ENCODE measurements at regions not wholly inside any gene's neighbourhood (a gene's known extent, or its start where the extent isn't known, plus 50 kb on each side); places are given as distances from the start of the nearest gene placed in this dataset.

DNA sequence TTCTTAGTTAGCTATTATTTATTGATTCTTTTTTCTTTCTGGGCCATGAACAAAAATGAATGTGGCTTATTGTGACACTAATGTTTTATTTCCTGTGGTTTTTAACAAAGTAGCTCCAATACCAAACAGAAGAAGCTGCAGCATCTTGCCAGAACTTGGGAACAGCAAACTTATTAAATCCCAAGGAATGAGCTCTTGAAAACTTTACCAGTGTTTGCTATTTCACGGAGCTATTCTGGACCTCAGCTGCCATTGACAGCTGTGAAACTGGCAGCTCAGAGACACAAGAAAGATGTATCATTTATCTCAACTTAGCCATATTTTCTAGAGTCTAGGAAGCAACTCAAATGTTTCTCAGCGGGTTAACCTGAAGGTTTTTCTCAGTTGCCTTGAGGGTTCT, 91.0 kb upstream of the NEUROD1 start:
- DNase-seq, result no peak

DNA sequence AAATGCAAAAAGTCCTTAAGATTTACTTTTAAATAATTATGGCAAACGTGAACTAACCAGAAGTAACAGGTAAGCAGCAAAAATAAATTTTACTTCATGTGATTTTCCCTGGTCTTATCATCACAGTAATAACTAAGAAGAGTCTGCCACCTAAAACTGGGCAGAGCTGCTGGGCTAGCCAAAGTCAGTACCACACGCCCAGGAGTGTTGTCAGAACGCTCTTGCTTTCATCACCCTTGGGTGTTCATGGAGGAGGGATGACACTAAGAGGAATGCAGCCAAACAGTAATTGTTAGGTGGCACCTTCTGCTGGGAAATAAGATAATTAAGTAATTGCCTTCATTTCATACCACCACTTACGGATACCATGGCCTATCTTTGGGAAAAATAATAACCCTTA, 92.0 kb upstream of the NEUROD1 start:
- no peak for DNase-seq

DNA sequence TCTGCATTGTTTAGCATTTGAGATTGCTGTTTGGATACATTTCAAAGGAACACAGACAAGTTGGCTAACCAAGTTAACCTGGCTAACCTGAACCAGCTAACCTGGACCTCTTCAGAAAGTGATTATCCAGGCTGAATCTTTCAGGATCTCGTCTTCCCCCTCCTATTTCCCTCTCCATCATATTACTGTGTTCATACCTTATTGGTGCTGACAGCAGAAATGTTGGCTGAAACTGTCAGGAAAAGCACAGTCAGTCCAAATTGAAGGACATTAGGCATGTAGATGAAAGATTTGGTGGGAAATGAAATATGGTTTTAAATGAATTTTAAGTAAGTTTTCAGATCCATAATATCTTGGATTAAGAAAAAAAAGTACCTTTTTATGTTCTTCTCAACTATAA, 92.5 kb upstream of the NEUROD1 start:
- DNase-seq, result no peak

DNA sequence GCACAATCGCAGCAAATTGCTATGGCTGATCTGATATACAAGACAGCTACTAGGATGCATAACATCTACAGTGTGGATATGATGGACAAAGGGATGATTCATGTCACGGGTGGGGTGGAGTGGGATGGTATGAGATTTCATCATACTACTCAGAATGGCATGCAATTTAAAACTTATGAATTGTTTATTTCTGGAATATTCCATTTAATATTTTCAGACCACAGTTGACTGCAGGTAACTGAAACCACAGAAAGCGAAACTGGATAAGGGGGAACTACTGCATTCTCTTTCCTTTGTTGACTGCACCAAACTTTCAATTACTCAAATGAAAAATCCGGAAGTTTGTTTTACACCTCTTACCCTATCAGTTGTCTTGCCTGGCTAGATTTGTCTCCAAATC, 94.4 kb upstream of the NEUROD1 start:
- DNase-seq, result no peak

DNA sequence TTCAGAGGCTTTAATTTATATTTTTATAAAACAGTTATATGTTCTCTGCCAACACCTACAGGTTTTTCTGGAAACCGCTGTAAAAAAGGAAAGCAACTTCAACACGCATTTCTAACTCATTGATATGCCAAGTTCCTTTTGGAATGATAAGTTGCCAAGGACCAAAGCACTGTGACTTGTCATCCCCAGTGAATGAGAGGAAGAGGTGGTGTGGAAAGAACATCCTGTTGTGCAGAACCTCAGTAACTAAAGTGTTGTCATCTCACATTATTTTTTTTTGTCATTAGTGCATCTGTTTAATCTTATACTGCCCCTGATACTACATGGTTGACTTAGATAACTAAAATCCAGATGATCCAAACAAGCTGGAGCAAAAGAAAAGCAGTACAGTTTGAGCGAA, 96.0 kb upstream of the NEUROD1 start:
- DNase-seq, result no peak

DNA sequence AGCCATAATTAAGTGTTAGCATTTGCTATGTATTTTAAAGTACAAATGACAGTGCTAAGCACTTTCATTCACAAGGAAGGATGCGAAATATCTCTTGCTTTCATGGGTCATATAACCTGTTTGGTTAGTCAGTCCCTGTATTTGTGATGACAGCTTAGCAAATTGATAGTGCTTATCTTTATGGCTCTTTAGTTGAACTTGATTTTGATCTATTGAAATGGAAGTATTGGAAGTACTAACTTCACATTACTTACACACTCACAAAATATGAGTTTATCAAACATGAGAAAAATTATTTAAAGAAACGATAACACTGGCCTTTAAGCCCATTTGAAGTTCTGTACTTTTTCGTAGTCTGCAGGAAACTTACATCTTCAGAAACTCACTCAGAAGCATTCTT, 97.4 kb upstream of the NEUROD1 start:
- no peak for DNase-seq

DNA sequence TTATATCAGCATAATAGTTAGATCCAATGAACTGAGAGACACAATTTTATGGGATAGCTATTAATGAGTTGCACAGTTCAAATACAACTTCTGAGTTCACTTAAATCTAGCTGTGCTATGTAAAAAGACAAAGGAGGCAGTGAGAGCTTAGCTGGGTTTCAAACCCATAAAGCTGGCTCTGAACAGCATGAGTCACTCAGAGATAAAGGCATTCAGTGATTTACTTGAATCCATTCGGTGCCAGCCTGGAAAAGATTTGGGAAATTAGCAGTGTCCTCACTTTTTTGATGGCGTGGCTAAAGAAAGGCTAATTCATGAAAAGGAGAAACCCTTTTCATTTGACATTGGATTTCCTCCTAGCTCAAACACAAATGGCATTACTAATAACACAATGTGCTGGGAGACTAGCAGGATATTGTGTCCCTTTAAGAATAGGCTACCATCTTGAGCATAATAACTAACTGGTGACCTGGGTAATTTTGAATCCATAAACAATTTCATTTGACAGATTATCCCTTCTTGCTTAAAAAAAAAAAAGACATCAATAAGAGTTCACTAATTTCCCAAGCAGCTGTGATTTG, 98.4 kb upstream of the NEUROD1 start:
- no peak for DNase-seq

DNA sequence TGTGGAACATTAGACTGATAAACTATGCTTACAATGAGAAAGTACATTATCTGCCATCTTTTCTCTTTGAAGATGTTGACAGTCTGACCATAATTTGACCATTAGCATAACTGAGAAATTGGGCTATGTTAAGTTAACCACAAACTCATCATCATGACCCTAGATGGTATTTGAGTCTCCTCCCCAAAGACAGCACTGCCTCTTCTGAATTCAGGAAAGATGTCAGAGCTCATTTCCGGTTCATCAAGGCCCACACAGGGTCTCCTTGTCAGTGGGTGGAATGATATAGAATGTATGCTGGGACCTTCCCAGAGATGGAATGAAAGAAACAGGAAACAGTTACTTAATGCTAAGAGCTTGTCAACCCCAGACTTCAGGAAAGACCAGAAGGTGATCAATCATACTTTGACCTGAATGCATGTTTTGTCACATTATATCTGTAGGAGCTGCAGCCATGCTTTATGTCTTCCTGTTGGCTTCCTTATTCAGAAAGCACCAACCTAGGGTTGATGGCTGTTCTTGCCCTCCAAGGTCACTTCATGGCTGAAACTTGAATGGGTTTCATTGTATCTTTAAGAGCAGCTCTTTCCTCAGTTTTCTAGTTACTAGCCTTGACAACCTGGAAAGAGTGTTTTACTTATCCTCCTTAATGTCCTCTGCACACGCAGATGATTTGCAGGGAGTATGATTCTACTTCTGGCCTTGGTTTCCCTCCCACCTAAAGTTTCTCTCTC, 99.1 kb upstream of the NEUROD1 start:
- DNase-seq, result no peak

DNA sequence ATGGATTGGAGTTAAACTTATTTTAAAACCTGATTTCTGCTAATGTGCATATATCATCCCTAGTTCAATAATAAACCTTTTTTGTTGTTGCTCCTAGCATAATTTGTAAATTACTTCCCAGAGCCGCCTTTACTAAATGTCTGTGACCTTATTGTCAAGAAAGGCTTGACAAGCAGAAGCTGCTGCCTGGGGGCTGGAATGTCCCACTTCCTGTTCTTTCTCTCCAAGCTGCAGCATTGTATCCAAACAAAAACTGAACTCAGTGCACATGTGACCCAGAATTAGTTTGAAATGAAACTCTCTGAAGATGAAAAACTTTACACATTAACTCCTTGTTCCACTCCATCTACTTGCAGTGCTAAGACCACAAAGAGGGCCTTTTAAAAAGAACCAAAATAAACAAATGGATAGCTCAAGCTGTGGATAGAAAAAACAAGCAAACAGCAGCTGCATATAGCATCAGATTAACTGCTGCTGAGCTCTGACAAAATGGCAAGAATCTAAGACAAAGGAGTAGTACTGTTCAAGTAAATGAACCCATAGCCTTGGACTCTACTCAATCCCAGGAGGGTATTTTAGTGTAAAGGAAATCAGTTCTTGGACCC, 99.8 kb upstream of the NEUROD1 start:
- no peak for DNase-seq

DNA sequence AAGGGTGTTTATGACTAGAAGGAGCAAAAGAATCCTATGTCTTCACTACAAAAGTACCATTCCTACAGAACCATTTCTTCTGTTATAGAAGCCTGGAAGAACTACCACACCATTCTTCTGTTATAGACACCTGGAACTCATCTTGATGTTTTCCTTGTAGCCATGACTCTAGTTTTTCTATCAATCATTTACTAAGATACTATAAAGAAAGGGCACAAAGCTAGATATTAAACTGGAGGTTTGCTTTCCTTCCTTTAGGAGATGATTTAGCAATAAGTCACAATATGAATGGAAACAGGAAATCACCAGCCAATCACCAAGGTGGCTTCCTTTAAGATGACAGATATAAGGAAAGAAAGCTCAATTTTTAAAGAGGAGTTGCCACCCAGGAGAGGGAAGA, 100.3 kb upstream of the NEUROD1 start:
- no peak for DNase-seq

DNA sequence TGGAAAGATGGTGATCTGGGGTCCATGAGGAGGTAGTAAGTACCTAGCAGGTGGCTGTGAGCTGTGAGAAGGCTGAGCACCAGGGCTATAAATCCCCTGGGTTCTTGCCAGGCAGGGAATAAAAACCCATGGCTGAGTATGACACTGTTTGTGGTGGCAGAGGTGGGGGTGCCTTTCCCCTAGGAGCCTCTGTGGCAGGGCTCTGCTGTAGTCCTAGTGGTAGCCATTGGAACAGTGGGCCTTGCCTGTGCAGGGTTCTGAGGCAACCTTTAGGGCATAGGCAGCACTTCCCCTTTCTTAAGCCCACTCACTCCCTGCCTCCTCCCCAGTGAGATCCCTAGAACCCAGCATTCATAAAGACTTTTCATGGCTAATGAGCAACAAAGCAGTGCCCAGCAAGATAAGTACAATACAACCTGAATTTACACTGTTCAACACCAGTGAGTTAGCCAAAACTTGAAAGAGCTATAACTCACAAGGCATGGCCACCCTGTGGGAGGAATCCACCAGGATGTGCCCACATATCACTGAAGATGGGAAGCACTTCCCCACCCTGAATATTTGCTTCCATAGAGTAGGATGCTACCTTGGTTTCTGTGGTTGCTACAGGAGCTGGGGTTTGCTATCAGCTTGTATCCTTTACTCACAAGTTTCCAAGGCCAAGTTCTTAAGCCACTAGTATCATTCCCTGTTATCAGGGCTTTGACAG, 100.9 kb upstream of the NEUROD1 start:
- no peak for DNase-seq

DNA sequence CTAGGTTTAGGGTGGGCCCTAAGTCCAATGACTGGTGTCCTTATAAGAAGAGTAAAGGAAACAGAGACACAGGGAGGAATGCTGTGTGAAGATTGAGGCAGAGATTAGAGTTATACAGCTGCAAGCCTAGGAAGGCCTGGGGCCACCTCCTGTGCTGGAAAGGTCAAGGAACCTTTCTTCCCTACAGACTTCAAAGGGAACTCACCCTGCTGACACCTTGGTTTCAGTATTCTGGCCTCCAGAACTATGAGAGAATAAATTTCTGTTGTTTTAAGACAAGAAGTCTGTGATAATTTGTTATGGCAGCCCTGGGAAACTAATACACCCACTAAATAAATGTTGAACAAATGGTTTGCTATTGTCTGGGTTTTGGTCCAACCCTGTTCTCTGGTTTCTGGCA, 102.3 kb upstream of the NEUROD1 start:
- no peak for DNase-seq

DNA sequence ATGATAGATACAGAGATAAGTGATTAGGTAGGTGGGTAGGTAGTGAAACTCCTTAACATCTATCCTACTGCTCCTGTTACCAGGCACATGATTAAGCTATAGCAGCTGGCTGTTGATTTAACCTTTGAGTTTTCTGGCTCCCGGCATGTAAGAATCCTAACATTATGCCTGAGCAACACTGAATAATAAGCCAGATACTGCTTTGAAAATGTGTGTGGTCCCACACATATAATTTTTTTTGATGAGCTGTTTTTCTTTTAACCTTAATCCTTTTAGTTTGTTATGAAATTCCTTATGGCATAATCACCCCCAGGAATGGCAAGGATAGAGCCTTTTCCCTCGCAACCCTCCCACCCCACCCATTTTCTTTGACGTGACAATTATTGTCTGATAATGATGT, 104.2 kb upstream of the NEUROD1 start:
- no peak for DNase-seq

DNA sequence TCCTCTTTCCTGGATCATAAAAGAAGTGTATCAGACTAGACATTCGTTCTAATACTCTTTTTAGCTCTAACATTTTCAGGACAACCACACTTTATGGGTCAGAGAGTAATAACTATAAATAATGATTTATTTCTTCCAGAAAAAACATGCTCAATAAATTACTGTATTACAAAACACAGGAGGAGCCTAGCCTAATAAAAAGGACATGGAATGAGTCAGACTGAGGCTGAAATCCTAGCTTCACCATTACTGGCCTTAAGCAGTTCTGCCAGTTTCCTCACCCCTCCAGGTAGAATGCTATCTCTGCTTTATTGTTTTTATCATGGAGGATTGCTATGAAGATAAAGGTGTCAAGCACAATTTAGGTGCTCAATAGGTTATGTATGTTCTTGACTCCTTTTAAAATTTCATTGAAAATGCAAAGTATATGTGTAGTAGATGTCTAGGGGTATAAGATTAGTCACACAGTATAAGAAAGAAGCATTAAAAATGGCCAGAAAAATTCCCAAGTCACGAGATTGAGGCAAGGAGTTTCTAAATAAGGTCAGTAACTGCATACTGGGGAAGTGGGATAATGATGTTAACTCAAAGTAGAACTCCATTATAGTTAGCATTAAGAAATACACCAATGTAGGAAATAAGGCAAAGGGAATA, 105.5 kb upstream of the NEUROD1 start:
- DNase-seq, result no peak

DNA sequence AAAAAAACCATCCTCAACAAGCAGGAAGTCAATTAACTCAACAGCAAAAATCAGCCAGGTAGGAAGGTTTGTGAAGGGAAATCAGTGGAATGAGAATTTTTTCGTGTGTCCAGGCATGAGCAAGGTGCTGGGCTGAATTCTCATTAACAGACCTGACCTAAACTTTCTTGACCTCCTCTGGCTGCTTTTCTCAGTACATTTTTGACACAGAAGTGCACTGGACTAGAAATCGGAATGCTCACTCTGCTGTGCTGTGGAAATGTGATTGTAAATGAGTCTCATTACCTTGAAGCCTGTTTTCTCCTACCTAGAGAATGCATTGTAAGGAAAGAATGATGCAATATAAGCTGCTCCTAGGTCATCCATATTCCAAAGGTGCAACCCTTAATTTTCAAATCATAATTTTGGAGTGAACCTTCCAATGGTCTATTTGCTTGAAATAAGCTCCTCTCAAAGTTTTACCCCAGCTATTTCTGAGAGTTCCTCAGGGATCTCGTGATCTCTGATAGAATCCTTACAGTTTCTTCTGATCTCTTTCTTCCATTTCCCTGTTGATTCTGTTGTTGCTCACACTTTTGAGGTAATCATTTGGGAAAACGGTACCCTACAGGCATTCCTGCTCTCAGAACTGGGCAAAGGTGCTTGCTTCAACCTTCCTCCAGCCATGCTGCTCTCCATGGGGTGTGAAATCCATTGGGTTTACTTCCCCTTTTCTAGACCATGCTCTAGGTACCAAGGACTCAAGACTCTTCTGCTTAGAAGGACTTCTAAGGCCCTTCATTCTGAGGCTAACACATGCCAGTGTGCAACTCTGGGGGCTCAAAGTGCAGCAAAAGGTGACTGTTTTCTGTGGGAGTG, 104.9 kb upstream of the ITPRID2 start:
- no peak for DNase-seq

DNA sequence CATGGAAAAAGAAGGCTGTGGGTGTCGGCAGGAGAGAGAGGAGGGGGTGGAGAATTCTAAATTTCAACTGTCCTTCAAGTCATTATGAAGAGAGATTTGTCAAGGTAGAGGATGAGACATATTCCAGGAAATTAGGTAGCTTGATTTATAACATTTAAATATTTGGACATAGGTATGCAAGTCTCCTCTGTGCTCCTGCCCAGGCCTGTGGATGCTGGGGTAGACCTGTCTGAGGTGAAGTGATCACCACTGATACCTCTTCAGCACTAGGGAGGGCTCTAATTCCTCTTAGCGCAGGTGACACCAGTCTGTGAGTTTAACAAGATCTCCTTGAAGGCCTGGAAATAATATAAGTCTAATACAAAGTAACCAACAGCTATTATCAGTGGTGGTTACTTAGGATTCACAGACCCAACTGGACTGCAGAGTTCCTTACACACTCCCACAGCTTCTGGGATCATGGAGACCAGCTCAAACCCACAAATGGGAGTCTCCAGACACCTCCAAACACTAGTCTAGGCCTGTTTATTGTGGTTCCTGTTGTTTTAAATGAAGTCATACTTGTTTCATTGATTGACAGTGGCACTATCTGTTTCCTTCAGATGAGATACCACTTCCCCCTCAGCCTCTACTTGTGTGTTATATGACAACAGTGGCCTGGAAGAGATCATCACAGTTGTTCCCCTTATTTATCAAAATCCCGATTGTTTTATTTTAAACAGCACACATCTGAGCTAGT, 104.1 kb upstream of the ITPRID2 start:
- no peak for DNase-seq

DNA sequence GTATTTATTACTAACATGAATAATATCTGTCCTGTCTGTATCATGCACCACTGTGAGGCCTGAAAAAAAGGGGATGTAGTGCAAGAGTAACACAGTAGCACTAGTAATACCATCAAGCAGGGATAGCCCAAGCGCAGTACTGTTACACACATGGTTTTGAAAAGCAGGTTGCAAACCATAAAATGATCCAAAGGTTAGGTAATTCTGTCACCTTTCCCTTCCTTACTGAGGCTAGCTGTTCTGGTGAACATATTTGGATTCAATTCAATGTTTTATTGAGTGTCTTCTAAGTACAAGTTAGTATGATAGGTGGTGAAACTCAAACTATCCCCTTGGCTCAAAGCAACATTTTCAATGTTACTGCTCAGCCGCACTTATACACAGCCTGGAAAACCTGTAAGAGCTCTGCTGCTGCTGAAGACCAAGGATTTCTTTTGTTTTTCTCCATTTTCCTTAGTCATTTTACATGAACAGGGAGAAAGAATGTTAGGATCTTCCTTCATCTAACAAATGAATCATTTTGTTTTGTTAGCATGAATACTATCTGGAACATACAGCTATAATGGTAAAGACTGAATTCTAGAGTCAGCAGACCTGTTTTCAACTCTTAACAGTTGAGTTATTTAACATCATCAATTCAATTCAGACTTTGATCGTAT, 102.5 kb upstream of the ITPRID2 start:
- no peak for DNase-seq

DNA sequence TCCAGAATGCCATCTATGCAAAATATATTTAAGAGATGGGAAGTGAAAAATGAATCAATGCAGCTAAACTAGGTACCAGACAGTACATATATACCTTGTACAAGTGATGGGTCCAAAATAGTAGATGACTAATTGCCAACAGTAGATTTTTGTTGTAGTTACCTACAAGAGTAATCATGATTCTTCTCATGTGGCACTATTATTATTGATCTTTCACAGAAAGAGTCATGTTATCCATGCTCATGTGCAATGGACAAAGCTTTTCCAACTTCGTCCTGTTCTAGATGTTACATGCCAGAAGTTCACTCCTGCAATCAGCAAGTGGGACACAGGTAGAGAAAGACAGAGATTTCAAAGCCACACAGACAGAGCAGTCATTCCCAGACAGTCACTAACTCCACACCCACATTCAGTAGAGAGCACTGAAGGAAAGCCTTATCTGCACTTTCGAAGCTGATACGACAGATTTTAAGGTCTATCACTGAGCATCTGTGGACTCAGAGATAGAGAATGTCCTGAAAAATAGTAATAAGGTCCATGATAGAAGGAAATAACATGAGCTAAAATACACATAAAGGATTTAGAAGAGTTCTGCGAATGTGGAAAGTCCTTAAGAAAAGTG, 101.6 kb upstream of the ITPRID2 start:
- DNase-seq, result no peak

DNA sequence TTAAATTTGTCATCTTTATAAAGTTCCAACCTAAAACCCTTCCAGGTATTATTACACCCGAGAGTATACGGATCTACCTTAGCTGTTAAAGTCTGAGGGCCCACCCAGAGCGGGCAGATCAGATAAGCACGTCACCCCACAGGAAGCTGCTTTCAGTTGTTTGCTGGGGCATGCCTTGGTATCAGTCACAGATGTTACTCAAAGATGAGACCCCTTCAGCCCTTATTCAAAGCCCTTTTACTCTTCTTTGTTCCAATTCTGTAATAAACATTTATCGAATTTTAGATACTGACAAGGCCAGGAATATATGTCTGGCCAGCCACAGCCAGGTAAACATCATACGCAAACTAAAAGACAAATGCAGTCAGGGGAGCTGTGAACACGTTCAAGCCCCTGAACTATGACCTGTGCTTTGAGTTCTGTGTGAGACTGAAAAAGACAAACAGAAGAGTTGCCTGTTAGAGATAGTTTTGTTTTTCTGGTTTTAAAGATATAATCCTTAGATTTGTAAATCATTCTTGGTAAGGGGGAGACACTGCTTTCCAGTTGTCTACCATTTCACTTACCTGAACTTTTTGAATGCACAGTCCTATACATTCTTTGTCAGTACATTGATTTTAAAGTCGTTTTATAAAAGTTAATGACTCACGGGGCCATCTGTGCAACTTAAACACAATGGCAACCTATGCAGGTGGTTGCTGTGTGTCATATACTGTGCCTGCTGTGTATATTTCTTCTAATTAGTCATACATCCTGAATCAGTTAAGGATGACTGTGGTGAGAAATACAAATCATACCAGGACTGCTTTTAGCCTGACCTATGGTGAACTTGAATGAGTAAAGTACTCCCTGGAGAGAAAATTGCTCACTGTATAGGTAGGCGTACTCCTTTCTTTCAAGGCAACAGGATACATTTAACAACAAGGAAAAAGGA, 100.5 kb upstream of the ITPRID2 start:
- DNase-seq, result no peak

DNA sequence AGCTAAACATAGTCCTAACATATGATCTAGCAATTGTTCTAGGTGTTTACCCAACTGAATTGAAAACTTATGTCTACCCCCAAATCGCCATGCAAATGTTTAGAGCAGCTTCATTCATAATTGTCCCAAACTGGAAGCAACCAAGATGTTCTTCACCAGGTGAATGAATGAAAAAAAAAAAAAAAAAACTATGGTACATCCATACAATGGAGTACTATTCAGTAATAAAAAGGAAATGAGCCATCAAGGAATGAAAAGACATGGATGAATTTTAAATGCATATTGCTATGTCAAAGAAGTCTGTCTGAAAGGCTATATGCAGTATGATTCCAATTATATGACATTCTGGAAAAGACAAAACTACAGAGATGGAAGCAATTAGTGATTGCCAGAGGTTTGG, 98.6 kb upstream of the ITPRID2 start:
- DNase-seq, result no peak

Data from NCI-H1436 (cell line).